ENCODE measurements at regions not wholly inside any gene's neighbourhood (a gene's known extent, or its start where the extent isn't known, plus 50 kb on each side); places are given as distances from the start of the nearest gene placed in this dataset.

DNA sequence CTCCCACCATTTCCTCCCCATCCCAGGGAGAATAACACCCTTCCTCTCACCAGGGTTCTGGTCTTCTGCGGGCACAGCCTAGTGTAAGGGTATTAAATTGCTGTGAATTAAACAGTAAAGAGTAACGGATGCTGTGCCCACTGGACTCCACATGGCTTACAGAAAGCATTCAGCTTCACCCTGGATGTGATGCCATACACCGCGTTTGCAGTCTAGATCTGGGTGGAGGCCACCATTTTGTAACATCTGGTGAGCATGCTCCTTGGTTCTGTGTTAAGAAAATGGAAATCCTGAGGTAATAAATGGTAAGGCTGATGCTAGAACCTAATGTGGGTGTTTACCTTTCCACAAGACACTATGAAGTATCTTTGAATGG is 331.8 kb upstream of the B3GAT1 start:
- Histone ChIP-seq H3K27ac (ENCODE audit: low read depth in 2 of 2, low read length in 2 of 2) (no peak overlapping the region), H3K9ac (ENCODE audit: low read length in 3 of 3) (no peak overlapping the region), H3K36me3 (ENCODE audit: control insufficient read depth in 2 of 3, insufficient read depth in 3 of 3, low read length in 3 of 3) (no peaks in the 10 kb centered on the region), H3K9me3 (ENCODE audit: control insufficient read depth in 2 of 3, insufficient read depth in 1 of 3, low read length in 3 of 3) (peaks cover 0 to 11% (median 3%) of the 10 kb centered on the region in 3 donors), H3K4me3 (ENCODE audit: low read length in 3 of 3) (no peak overlapping the region), H3K27me3 (ENCODE audit: control insufficient read depth, insufficient read depth, low read length) (no peaks in the 10 kb centered on the region), H3K4me1 (ENCODE audit: control insufficient read depth in 2 of 3, insufficient read depth in 2 of 3, low read depth in 1 of 3, low read length in 3 of 3) (peaks cover 0 to 10% (median 3%) of the 10 kb centered on the region in 3 donors)
- DNase-seq (peak in 1 of 5 donors; percentile 7), FAIRE-seq (no peak)
- intact Hi-C loops (cut with DNase I) = no loop called here
- no peak for TF ChIP-seq CTCF (IDR thresholded peaks at IDR 0.05; ENCODE audit: borderline replicate concordance, extremely low read depth, insufficient read depth)

GRCh38 chr11:134742956-134743819 is 331.1 kb upstream of the B3GAT1 start:
- no peaks in the 10 kb centered on the region for H3K36me3 ChIP-seq (ENCODE audit: control insufficient read depth in 2 of 3, insufficient read depth in 3 of 3, low read length in 3 of 3)
- H3K4me1 ChIP-seq (ENCODE audit: control insufficient read depth in 2 of 3, insufficient read depth in 2 of 3, low read depth in 1 of 3, low read length in 3 of 3) = peaks cover 0 to 10% (median 3%) of the 10 kb centered on the region in 3 donors
- H3K27ac ChIP-seq (ENCODE audit: low read depth in 2 of 2, low read length in 2 of 2) = no peak overlapping the region
- H3K9me3 ChIP-seq (ENCODE audit: control insufficient read depth in 2 of 3, insufficient read depth in 1 of 3, low read length in 3 of 3) = peaks cover 0 to 5% (median 3%) of the 10 kb centered on the region in 3 donors
- no peak for FAIRE-seq
- no peaks in the 10 kb centered on the region for H3K27me3 ChIP-seq (ENCODE audit: control insufficient read depth, insufficient read depth, low read length)
- intact Hi-C loops (cut with DNase I) = no loop called here
- H3K9ac ChIP-seq (ENCODE audit: low read length in 3 of 3) = no peak overlapping the region
- no peak for TF ChIP-seq CTCF (IDR thresholded peaks at IDR 0.05; ENCODE audit: borderline replicate concordance, extremely low read depth, insufficient read depth)
- no peak overlapping the region for H3K4me3 ChIP-seq (ENCODE audit: low read length in 3 of 3)
- no peak for DNase-seq

- intact Hi-C loops (cut with DNase I) = no loop called here
- no peak overlapping the region for H3K27ac ChIP-seq (ENCODE audit: low read depth in 2 of 2, low read length in 2 of 2)
- peak in 1 of 5 donors; percentile 8 for DNase-seq
- H3K9ac ChIP-seq (ENCODE audit: low read length in 3 of 3) = no peak overlapping the region
- H3K27me3 ChIP-seq (ENCODE audit: control insufficient read depth, insufficient read depth, low read length) = no peaks in the 10 kb centered on the region
- H3K4me3 ChIP-seq (ENCODE audit: low read length in 3 of 3) = no peak overlapping the region
- no peak for TF ChIP-seq CTCF (IDR thresholded peaks at IDR 0.05; ENCODE audit: borderline replicate concordance, extremely low read depth, insufficient read depth)
- peaks cover 0 to 3% (median 0%) of the 10 kb centered on the region in 3 donors for H3K9me3 ChIP-seq (ENCODE audit: control insufficient read depth in 2 of 3, insufficient read depth in 1 of 3, low read length in 3 of 3)
- no peaks in the 10 kb centered on the region for H3K36me3 ChIP-seq (ENCODE audit: control insufficient read depth in 2 of 3, insufficient read depth in 3 of 3, low read length in 3 of 3)
- FAIRE-seq = no peak
- H3K4me1 ChIP-seq (ENCODE audit: control insufficient read depth in 2 of 3, insufficient read depth in 2 of 3, low read depth in 1 of 3, low read length in 3 of 3) = peaks cover 0 to 10% (median 3%) of the 10 kb centered on the region in 3 donors
Observed at GRCh38 chr11:134742224-134742612, 330.2 kb upstream of the B3GAT1 start.
